ENCODE measurements at regions not wholly inside any gene's neighbourhood (a gene's known extent, or its start where the extent isn't known, plus 50 kb on each side); places are given as distances from the start of the nearest gene placed in this dataset.

DNA sequence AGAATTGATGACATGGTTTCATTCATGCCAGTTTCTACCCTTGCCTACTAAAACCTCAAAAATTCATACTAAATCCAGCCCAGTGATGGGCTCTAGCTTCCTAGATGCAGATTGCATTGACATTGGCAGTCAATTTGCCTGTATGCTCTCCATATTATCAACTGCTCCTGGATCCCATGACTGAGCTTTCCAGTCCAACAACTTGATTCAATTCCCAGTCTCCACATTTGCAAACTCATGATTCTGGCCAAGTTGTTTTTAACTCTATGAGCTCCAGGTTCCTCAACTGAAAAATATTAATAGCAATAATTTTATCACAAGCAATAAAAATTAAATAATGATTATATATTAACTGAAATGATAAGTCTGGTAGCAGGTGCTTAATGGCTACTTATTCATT is 51.0 kb upstream of the DSC1 start:
- no peak for DNase-seq (ENCODE audit: low read depth)

- peak; percentile 40 for DNase-seq (ENCODE audit: low read depth)
These were observed 54.6 kb upstream of the DSC1 start for GRCh38 chr18:31217038-31217849.

GRCh38 chr18:31218671-31219383 is 56.2 kb upstream of the DSC1 start:
- no peak for DNase-seq (ENCODE audit: low read depth)

GRCh38 chr18:31219395-31219794 is 56.7 kb upstream of the DSC1 start:
- no peak for DNase-seq (ENCODE audit: low read depth)

- no peak for DNase-seq (ENCODE audit: low read depth)
These were observed 60.7 kb upstream of the DSC1 start for GRCh38 chr18:31223371-31223770.

GRCh38 chr18:31225668-31226067 is 63.0 kb upstream of the DSC1 start:
- DNase-seq (ENCODE audit: low read depth), result no peak

DNA sequence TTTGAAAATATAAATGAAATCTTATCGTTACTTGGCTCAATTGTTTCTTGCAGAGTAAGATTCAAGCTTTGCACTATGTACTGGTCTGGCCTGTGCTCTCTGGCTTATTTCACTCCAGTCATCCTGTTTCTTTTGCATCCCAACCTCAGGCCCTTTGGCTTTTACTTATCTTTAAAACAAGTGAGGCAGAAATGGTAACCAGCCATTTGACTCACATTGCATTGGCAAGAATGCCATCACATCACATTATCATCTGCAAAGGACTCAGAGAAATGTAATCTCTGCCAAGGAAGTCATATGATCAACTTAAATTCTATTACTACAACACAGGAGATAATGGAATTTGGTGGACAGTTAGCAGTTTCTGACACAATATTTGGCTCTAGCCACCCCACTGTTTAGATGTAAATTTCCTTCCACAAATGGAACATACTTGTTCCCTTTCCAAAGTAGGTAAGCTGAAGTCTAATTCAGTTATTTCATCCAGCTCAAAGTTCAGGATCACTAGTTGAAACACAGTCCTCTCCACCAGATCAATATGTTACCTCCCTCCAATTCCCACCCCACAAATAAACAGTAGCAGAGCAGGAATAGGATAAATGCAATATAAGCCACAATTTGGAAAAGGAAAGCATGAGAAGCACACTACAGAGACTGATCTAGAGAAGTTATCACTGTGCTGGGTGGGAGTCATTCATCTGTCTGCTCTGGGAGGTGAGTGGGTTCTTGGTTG is 65.0 kb upstream of the DSC1 start:
- DNase-seq (ENCODE audit: low read depth), result no peak

DNA sequence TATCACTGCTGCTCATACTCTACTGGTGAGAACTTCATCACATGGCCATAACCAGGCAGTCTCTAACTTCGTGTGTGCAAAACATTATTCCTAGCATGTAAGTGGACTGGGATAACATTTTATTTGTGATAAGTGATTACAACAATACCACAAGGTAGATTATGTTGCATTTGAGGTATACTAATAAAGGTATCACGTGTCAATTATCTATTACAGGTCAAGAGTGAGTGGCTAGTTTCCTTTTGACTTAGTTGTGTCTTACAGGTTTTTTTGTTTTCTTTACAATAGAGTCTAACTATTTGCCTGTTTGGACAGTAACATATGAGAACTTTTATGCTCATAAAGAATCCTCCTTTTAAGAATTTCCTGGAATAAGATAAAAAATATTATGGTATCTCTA is 67.2 kb upstream of the DSC1 start:
- DNase-seq (ENCODE audit: low read depth), result no peak

- peak; percentile 43 for DNase-seq (ENCODE audit: low read depth)
These were observed 67.8 kb upstream of the DSC1 start for GRCh38 chr18:31230495-31230894.

DNA sequence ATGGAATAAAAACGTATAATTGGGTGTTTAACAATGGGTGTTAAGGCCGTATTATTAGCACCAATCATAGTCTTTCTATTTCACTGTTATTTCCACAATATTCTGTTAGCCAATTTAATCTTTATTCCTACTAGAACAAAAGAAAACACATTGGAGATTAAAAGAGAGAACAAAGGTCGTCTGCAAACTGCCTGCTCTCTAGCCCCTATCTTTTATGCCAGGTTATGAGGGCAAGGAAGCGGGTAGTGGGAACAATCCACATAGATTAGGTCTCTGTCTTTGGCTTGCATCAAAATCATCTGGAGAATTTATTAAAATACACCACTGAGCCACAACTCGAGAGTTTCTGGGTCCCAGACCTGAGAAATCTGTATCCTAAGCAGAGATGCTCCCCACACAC is 69.4 kb upstream of the DSC1 start:
- no peak for DNase-seq (ENCODE audit: low read depth)

DNA sequence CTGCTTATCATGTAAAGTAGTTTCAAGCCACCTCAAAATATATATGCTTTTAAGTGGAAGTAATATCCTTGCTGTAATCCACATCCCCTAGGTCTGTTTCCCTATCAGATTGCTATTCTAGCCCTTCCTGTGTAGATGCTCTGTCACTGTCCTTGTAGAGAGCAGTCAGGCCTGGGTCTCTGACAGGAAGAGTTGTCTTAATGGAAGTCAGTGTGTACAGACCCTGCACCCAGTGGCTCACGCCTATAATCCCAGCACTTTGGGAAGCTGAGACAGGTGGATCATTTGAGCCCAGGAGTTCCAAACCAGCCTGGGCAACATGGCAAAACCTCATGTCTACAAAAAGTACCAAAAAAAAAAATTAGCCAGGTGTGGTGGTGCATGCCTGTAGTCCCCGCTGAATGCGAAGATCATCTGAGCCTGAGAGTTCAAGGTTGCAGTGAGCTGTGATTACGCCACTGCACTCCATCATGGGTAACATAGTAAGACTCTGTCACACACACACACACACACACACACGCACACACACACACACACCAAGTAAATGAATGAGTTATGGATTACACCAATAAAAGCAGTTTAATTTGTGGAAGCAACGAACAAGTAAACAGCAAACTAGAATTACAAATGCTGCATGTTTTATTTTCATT is 70.2 kb upstream of the DSC1 start:
- no peak for DNase-seq (ENCODE audit: low read depth)

DNA sequence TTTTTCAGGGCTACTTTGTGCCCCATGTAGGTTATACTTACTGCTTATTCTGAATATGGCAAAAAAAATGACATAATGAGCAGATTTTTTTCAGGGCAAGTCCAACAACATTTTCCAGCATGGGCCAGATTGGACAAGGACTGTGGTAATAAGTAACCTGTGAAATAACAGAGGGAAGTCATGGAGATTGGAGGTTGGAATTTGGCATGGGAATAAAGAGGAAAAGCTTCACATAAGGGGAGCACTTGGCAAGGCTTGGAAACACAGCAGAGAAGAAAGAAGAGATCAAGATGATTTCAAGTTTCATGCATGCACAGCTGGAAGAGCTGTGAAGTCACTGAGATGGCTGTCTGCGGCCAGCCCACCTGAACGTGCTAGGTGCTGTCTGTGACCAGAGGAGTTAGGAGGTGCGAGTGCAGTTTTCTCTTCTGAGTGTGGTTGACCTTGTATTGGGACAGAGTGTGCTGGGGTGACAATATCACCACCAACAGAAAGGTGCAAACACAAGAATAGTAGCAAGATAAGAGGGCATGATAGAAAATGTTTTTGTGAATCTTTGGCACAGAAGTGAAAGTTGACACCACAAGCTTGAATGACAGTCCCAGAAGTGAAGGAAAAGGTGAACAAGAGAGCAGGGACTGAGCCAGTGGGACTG is 71.1 kb upstream of the DSC1 start:
- DNase-seq (ENCODE audit: low read depth), result no peak

DNA sequence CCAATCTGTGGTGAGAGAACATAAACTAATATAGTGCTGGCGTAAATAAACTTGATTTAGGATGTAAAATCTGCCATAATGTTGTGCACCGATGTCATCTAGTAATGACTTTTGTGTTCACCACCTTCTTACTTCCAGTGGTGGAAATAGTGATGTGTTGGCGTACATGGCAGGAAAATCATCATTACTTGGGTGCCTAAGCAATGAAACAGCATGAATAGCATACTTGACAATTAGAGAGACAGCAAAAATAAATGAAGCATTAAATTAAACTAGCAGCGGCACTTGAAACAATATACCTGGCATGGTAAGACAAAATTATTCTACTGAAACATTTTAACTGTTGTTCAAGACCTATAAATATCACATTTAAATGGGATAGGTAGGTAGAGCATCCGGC is 73.2 kb upstream of the DSC1 start:
- DNase-seq (ENCODE audit: low read depth), result no peak

- DNase-seq (ENCODE audit: low read depth), result no peak
These were observed 74.5 kb upstream of the DSC1 start for GRCh38 chr18:31237142-31237541.

- no peak for DNase-seq (ENCODE audit: low read depth)
These were observed 76.5 kb upstream of the DSG1 start for GRCh38 chr18:31241425-31241824.

GRCh38 chr18:31241900-31242409 is 76.0 kb upstream of the DSG1 start:
- DNase-seq (ENCODE audit: low read depth), result peak; percentile 48

DNA sequence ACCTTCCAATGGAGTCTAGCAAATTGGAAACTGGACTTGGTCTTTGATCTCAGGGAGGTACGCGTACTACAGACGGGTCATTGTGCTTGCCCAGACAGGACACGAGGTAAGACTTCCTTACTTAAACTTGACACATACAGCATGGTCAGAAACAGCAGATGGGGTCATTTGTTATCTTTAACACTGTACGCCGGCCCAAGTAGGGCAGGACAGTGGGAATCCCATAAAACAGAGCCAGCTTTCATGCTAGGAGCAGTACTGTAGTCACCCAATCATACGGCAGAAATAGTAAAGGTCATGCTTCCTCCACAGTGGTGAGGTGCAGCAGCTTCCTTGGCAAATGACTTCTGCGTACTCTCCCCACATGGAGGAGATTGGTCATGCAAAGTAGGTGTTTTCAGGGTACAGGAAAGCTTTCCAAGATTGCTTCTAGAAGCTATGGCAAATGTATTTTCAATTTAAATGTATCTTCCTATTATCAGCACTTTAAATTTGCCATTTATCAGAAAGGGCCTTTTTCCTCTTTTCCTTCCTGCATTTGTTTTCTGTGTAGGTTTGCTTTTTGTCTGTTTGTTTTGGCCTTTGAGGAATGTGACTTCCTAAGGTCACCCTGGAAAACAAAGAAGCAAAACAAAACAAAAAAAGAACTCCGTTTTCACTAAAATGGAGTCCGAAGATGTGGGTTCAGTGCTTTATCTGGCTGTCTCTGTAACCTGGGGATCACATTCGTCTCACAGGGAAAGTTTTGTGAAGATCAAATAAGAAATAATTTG is 74.0 kb upstream of the DSG1 start:
- DNase-seq (ENCODE audit: low read depth), result no peak

- no peak for DNase-seq (ENCODE audit: low read depth)
These were observed 73.1 kb upstream of the DSG1 start for GRCh38 chr18:31244771-31245394.

- DNase-seq (ENCODE audit: low read depth), result no peak
These were observed 72.1 kb upstream of the DSG1 start for GRCh38 chr18:31245820-31246219.

- no peak for DNase-seq (ENCODE audit: low read depth)
These were observed 71.5 kb upstream of the DSG1 start for GRCh38 chr18:31246460-31246859.

Data from ELR (cell line).